Fibroblast of upper back skin (primary cell): ENCODE measurements at regions not wholly inside any gene's neighbourhood (a gene's known extent, or its start where the extent isn't known, plus 50 kb on each side); places are given as distances from the start of the nearest gene placed in this dataset.

Experiments used
- DNase-seq: peaks from one replicate; pipeline ENCODE4 v3.0.0-alpha.2; 2013

- no peak for DNase-seq
Observed at GRCh38 chr12:97276661-97277429, 185.8 kb upstream of the RMST start.

- DNase-seq = no peak
Observed at GRCh38 chr12:97283297-97283696, 179.3 kb upstream of the RMST start.

GRCh38 chr12:97288531-97288930 is 174.1 kb upstream of the RMST start:
- DNase-seq = no peak

GRCh38 chr12:97292588-97292987 is 170.0 kb upstream of the RMST start:
- no peak for DNase-seq

- DNase-seq = no peak
Observed at GRCh38 chr12:97293541-97293940, 169.1 kb upstream of the RMST start.

- no peak for DNase-seq
Observed at GRCh38 chr12:97299847-97300246, 162.8 kb upstream of the RMST start.

GRCh38 chr12:97300431-97300830 is 162.2 kb upstream of the RMST start:
- no peak for DNase-seq

- no peak for DNase-seq
Observed at GRCh38 chr12:97300891-97301290, 161.7 kb upstream of the RMST start.

GRCh38 chr12:97301576-97301975 is 161.0 kb upstream of the RMST start:
- DNase-seq = no peak

- DNase-seq = no peak
Observed at GRCh38 chr12:97305651-97306050, 157.0 kb upstream of the RMST start.

GRCh38 chr12:97306147-97306546 is 156.5 kb upstream of the RMST start:
- DNase-seq = no peak

GRCh38 chr12:97308576-97309198 is 153.9 kb upstream of the RMST start:
- DNase-seq = peak; percentile 45

- DNase-seq = no peak
Observed at GRCh38 chr12:97309921-97310320, 152.7 kb upstream of the RMST start.

GRCh38 chr12:97312570-97313135 is 150.0 kb upstream of the RMST start:
- no peak for DNase-seq

- no peak for DNase-seq
Observed at GRCh38 chr12:97313471-97314190, 149.0 kb upstream of the RMST start.

GRCh38 chr12:97316321-97316720 is 146.3 kb upstream of the RMST start:
- DNase-seq = no peak

- no peak for DNase-seq
Observed at GRCh38 chr12:97321621-97322020, 141.0 kb upstream of the RMST start.

GRCh38 chr12:97322388-97322787 is 140.2 kb upstream of the RMST start:
- no peak for DNase-seq

- no peak for DNase-seq
Observed at GRCh38 chr12:97323154-97323553, 139.4 kb upstream of the RMST start.

- no peak for DNase-seq
Observed at GRCh38 chr12:97324471-97324870, 138.1 kb upstream of the RMST start.

- no peak for DNase-seq
Observed at GRCh38 chr12:97335115-97335514, 127.5 kb upstream of the RMST start.

GRCh38 chr12:97336900-97337751 is 125.5 kb upstream of the RMST start:
- DNase-seq = no peak

GRCh38 chr12:97342130-97342529 is 120.5 kb upstream of the RMST start:
- no peak for DNase-seq
